Prostate gland (tissue), 2 donors: ENCODE measurements at regions not wholly inside any gene's neighbourhood (a gene's known extent, or its start where the extent isn't known, plus 50 kb on each side); places are given as distances from the start of the nearest gene placed in this dataset.

Source experiments
- DNase-seq: peaks from one replicate; pipeline ENCODE4 v3.0.0-alpha.2; 2019; ENCODE audit warnings: low spot score
- H3K27ac ChIP-seq, 2 donors: fragments of 200-600 bp; sonication (generic); 2 replicates each; pipeline ENCODE4 v1.5.1; 2017 to 2019
- H3K27me3 ChIP-seq: fragments of 200-600 bp; sonication (generic); replicated peaks from 2 replicates; pipeline ENCODE4 v1.5.1; 2019; ENCODE audit not compliant: insufficient read depth
- H3K36me3 ChIP-seq, 2 donors: fragments of 200-600 bp; sonication (generic); 1 replicate in 1 of 2; 2 replicates in 1 of 2; pipeline versions ENCODE4 v1.5.1 to v1.8.1; 2017 to 2019
- H3K4me1 ChIP-seq: fragments of 200-600 bp; sonication (generic); replicated peaks from 2 replicates; pipeline ENCODE4 v1.5.1; 2019
- H3K4me3 ChIP-seq, 2 donors: fragments of 200-600 bp; sonication (generic); 2 replicates each; pipeline ENCODE4 v1.5.1; 2017 to 2019
- H3K9me3 ChIP-seq: fragments of 200-600 bp; sonication (generic); 2 replicates; pipeline ENCODE4 v1.5.1; 2017
- CTCF ChIP-seq, 4 experiments: fragments of 200-600 bp in 2 of 4; fragments of 450-650 bp in 2 of 4; sonication (generic) in 2 of 4; IDR thresholded peaks; 1 replicate in 3 of 4; 2 replicates in 1 of 4; pipeline ENCODE4 v1.5.1; 2016 to 2019; ENCODE audit warnings: antibody characterized with exemption in 4 of 4, mild to moderate bottlenecking in 2 of 4, moderate library complexity in 2 of 4
- POLR2A ChIP-seq: fragments of 450-650 bp; IDR thresholded peaks from one replicate; pipeline ENCODE4 v1.6.1; 2016; ENCODE audit warnings: antibody characterized with exemption, mild to moderate bottlenecking
- POLR2AphosphoS5 ChIP-seq: sonication (generic); formaldehyde crosslinking; IDR thresholded peaks from one replicate; pipeline ENCODE4 v1.6.1; 2017; ENCODE audit warnings: antibody characterized with exemption
- WGBS: methylation state at CpG from one replicate; pipeline ENCODE4 v1.1.5; 2018; 5-methylcytosine and 5-hydroxymethylcytosine counted together
- intact Hi-C: fragments of 100-400 bp; cut with DNase I; formaldehyde crosslinking; loops from one replicate; pipeline ENCODE4 v1.14.2; 2022

DNA sequence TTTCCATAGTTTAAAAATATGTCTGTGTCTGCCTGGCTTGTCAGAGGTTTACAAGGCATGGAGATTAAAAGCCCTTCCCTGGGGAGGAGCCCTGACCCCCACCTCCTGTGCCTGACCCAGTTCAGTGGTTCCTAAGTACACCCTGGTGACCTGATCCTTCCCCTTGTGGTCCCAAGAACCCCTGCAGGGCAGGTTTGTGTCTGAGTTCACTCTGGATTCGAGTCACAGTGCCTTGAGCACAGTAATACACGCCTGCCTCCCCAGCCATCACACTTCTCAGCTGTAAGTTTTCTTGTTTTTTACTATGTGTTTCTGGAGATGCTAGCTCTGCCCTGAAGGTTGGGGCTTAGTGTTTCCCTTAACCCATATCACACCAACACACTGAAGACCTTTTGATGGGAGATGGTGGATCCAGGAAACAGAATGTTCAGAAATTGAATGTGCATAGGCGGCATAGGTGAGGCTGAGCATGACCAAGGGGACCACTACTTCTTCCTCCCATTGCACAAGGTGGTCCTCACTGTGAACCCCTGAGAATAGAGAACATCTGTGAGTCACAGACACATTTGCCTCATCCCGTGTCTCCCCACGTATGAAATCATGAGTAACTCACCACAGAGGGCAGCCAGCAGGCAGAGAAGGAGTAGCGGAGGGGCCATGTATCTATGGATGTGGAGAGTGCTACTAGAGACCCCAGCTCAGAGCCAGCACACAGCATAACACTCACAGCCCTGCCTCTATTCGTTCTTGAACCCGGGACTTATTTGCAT lies 962.9 kb downstream of the TMEM121 start:
- no peaks in the 10 kb centered on the region for H3K27me3 ChIP-seq
- no peak for DNase-seq
- WGBS = 68% methylated on average over 8 of the region's 8 CpGs
- H3K4me1 ChIP-seq = no peaks in the 10 kb centered on the region
- H3K4me3 ChIP-seq = no peak overlapping the region
- H3K9me3 ChIP-seq = no peaks in the 10 kb centered on the region
- intact Hi-C loops = no loop called here
- H3K36me3 ChIP-seq = no peaks in the 10 kb centered on the region
- H3K27ac ChIP-seq = no peak overlapping the region
- TF ChIP-seq CTCF (IDR thresholded peaks at IDR 0.05) (no peak), POLR2A (no peak), POLR2AphosphoS5 (no peak)

DNA sequence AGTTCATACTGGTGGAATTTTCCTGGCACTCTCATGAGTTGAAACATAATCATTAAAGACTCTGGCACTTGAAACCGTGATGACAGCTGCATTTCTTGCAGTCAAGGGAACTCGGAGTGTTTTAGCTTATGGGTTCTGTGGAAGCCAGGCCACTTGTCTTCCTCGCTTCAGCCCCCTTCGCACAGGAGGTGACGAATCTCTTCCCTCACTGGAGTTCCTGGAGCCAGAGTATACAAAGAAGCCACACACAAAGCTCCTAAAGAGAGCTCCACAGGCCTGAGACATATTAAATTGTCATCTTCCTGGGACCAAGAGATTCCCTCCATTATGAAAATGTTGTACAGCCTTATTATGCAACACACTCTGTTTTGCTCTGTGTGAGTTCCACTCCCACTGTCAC lies 964.1 kb downstream of the TMEM121 start:
- Histone ChIP-seq H3K4me3 (no peak overlapping the region), H3K4me1 (no peaks in the 10 kb centered on the region), H3K9me3 (no peaks in the 10 kb centered on the region), H3K27ac (no peak overlapping the region), H3K36me3 (no peaks in the 10 kb centered on the region), H3K27me3 (no peaks in the 10 kb centered on the region)
- DNase-seq = no peak
- intact Hi-C loops = no loop called here
- WGBS = 63% methylated on average over 5 of the region's 5 CpGs
- TF ChIP-seq POLR2AphosphoS5 = no peak
- TF ChIP-seq POLR2A = no peak
- no peak for TF ChIP-seq CTCF (IDR thresholded peaks at IDR 0.05)

- intact Hi-C loops = no loop called here
- H3K36me3 ChIP-seq = no peaks in the 10 kb centered on the region
- 74% methylated on average over 9 of the region's 9 CpGs for WGBS
- no peaks in the 10 kb centered on the region for H3K9me3 ChIP-seq
- DNase-seq = no peak
- H3K27me3 ChIP-seq = no peaks in the 10 kb centered on the region
- no peak overlapping the region for H3K4me3 ChIP-seq
- no peaks in the 10 kb centered on the region for H3K4me1 ChIP-seq
- TF ChIP-seq POLR2AphosphoS5 (no peak), CTCF (IDR thresholded peaks at IDR 0.05) (no peak), POLR2A (no peak)
- H3K27ac ChIP-seq = no peak overlapping the region
Measured at GRCh38 chr14:106491851-106492250, 965.5 kb downstream of the TMEM121 start.

DNA sequence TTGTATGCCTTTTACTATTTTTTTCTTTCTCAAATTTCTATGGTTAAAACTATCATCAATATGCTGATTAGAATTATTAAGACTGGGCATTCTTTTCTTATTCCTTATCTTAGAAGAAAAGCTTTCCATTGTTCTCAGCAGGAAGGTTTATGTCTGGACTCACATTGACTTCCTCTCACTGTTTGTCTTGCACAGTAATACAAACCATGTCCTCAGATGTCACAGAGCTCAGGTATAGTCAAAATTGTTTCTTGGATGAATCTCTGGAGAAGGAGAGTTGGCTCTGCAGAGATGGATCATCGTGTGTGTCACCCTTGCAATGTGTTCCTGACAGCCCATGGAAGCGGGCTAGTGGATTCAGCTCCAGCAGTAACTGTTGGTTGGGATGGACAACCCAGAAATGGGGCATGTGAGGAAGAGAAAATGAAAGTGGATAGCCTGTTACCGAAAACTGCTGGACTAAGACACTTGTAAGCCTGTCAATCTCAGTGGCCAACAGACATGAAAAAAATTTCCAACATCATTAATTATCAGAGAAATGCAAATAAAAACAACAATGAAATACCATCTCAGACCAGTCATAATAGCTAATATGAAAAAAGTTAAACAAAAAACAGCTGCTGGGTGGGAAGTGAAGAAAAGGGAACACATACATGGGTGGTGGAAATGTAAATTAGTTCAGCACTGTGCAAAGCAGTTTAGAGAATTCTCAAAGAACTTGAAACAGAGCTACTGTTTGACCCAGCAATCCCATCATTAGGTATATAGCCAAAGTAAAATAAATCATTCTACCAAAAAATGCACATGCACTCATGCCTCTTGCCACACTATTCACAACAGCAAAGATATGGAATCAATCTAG lies 967.8 kb downstream of the TMEM121 start:
- H3K4me3 ChIP-seq = no peak overlapping the region
- H3K27me3 ChIP-seq = no peaks in the 10 kb centered on the region
- H3K4me1 ChIP-seq = no peaks in the 10 kb centered on the region
- DNase-seq = no peak
- 44% methylated on average over 3 of the region's 3 CpGs for WGBS
- no peaks in the 10 kb centered on the region for H3K36me3 ChIP-seq
- H3K9me3 ChIP-seq = no peaks in the 10 kb centered on the region
- TF ChIP-seq CTCF (IDR thresholded peaks at IDR 0.05) (no peak), POLR2AphosphoS5 (no peak), POLR2A (no peak)
- intact Hi-C loops = no loop called here
- H3K27ac ChIP-seq = no peak overlapping the region
